GM12872 (cell line): ENCODE measurements at regions not wholly inside any gene's neighbourhood (a gene's known extent, or its start where the extent isn't known, plus 50 kb on each side); places are given as distances from the start of the nearest gene placed in this dataset.

Source experiments
- TF ChIP-seq, protein P1 (sequence below): IDR thresholded peaks from 3 replicates; pipeline ENCODE4 v1.5.1; 2011; ENCODE audit warnings: low read depth, mild to moderate bottlenecking, low read length, moderate library complexity; ENCODE audit not compliant: insufficient read depth

GRCh38 chr7:110557136-110557535, 533.8 kb upstream of the LRRN3 start:
- TF ChIP-seq, protein P1, sequence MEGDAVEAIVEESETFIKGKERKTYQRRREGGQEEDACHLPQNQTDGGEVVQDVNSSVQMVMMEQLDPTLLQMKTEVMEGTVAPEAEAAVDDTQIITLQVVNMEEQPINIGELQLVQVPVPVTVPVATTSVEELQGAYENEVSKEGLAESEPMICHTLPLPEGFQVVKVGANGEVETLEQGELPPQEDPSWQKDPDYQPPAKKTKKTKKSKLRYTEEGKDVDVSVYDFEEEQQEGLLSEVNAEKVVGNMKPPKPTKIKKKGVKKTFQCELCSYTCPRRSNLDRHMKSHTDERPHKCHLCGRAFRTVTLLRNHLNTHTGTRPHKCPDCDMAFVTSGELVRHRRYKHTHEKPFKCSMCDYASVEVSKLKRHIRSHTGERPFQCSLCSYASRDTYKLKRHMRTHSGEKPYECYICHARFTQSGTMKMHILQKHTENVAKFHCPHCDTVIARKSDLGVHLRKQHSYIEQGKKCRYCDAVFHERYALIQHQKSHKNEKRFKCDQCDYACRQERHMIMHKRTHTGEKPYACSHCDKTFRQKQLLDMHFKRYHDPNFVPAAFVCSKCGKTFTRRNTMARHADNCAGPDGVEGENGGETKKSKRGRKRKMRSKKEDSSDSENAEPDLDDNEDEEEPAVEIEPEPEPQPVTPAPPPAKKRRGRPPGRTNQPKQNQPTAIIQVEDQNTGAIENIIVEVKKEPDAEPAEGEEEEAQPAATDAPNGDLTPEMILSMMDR: no peak

DNA sequence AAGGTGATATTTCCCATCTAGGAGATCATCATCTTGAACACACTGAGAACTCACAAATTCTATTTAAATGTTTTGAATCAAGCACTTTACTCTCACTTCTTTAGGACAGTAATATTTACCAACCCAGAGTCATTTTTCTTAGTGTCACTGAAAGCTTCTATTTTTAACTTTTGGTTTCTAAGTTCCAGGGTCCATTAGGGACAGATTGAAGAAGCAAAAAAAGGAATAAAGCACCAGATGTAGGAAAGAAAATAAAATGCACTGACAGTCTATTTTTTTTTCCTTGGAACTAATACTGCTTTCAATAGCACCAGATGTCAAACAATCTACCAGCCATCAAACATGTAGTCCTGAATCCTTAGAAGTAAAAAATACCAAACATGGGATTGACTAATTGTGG, 526.7 kb upstream of the LRRN3 start:
- TF ChIP-seq, protein P1: no peak

GRCh38 chr7:110568388-110568787, 522.5 kb upstream of the LRRN3 start:
- TF ChIP-seq, protein P1: no peak

- TF ChIP-seq, protein P1: no peak
Measured at GRCh38 chr7:110568932-110569331, 522.0 kb upstream of the LRRN3 start.

DNA sequence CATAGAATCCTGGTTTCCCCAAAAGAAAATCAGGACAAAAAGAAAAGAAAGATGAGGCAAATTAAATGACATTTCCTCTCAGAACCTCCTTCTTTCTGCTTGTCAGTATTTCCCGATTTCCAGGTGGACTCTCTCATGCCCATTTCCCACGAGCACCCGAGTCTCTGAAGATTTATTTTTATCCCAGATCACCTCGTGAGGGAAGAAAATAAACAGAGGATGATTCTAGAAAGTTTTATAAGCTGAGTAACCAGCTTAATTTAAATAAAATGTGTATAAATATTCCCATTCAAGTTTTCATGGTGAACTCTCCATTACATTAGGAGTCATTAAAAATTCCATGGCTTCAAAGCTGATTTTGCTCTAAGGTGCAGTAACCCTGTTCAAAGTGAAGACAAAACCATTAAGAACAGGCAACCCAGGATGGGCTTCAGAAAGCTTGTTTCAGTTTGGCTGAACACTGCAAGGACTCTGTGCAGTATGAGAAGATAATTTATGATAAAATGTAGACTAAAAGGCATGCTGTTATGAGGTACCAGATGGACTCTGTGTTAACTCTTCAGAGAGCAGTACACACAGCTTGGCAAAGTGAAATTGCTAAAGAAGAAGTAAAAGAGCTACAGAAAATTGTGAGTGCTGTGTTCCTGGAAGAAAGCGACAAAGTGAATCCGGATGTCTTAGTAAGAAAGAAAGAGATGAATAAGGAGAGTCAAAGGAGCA, 521.3 kb upstream of the LRRN3 start:
- TF ChIP-seq, protein P1: no peak

GRCh38 chr7:110573862-110574528, 516.9 kb upstream of the LRRN3 start:
- TF ChIP-seq, protein P1: no peak

GRCh38 chr7:110587294-110587693, 503.6 kb upstream of the LRRN3 start:
- TF ChIP-seq, protein P1: no peak
